Hematopoietic multipotent progenitor cell (in vitro differentiated cells): ENCODE measurements at regions not wholly inside any gene's neighbourhood (a gene's known extent, or its start where the extent isn't known, plus 50 kb on each side); places are given as distances from the start of the nearest gene placed in this dataset.

Source experiments
- DNase-seq, 3 donors: peaks; one replicate each; pipeline ENCODE4 v3.0.0-alpha.2; 2011 to 2015; ENCODE audit warnings: low read depth in 2 of 3, low spot score in 2 of 3

- no peak for DNase-seq
These were observed 403.5 kb downstream of the ZSWIM6 start for GRCh38 chr5:61735531-61735930.

GRCh38 chr5:61735995-61736394, 403.9 kb downstream of the ZSWIM6 start:
- DNase-seq: no peak

GRCh38 chr5:61737301-61737963, 405.4 kb downstream of the ZSWIM6 start:
- DNase-seq: no peak

- DNase-seq: no peak
These were observed 405.9 kb downstream of the ZSWIM6 start for GRCh38 chr5:61737964-61738340.

- no peak for DNase-seq
These were observed 406.4 kb downstream of the ZSWIM6 start for GRCh38 chr5:61738446-61738845.

GRCh38 chr5:61744690-61745619, 412.9 kb downstream of the ZSWIM6 start:
- no peak for DNase-seq

GRCh38 chr5:61746831-61747575, 414.9 kb downstream of the ZSWIM6 start:
- no peak for DNase-seq

GRCh38 chr5:61748121-61748520, 416.1 kb downstream of the ZSWIM6 start:
- no peak for DNase-seq

- no peak for DNase-seq
These were observed 416.6 kb downstream of the ZSWIM6 start for GRCh38 chr5:61748651-61749050.

- DNase-seq: no peak
These were observed 420.5 kb downstream of the ZSWIM6 start for GRCh38 chr5:61752588-61752987.

GRCh38 chr5:61754792-61755191, 422.7 kb downstream of the ZSWIM6 start:
- DNase-seq: no peak

GRCh38 chr5:61755726-61756222, 423.7 kb downstream of the ZSWIM6 start:
- no peak for DNase-seq

GRCh38 chr5:61758711-61759110, 426.7 kb downstream of the ZSWIM6 start:
- DNase-seq: no peak

- DNase-seq: no peak
These were observed 433.4 kb downstream of the ZSWIM6 start for GRCh38 chr5:61765471-61765870.

GRCh38 chr5:61766141-61766540, 434.1 kb downstream of the ZSWIM6 start:
- no peak for DNase-seq

- peak in 1 of 3 donors; percentile 1 for DNase-seq
These were observed 435.4 kb downstream of the ZSWIM6 start for GRCh38 chr5:61767231-61768080.

- DNase-seq: peak in 2 of 3 donors; percentile 12 to 40
These were observed 436.7 kb downstream of the ZSWIM6 start for GRCh38 chr5:61768692-61769281.

GRCh38 chr5:61771062-61771461, 439.0 kb downstream of the ZSWIM6 start:
- DNase-seq: no peak

- no peak for DNase-seq
These were observed 439.8 kb downstream of the ZSWIM6 start for GRCh38 chr5:61771808-61772207.

- no peak for DNase-seq
These were observed 443.8 kb downstream of the ZSWIM6 start for GRCh38 chr5:61775901-61776300.
